IMR-90 (cell line): ENCODE measurements at regions not wholly inside any gene's neighbourhood (a gene's known extent, or its start where the extent isn't known, plus 50 kb on each side); places are given as distances from the start of the nearest gene placed in this dataset.

ENCODE experiments used
- ATAC-seq: fragments of 200-7000 bp; cut with Tn5 transposase; 2 replicates; pipeline ENCODE4 v1.9.1; 2020; ENCODE audit warnings: low read depth, mild to moderate bottlenecking, moderate library complexity
- BruUV-seq: library from RNA; stranded (reverse); fragments of 400-500 nt; replicated peaks from 2 replicates; lab custom pipeline; 2021; lab: Mats Ljungman, UMichigan
- CTCF ChIA-PET: fragments of 300-600 bp; formaldehyde crosslinking; extraction: SDS; loops from one replicate; lab custom pipeline; 2021; ENCODE audit warnings: antibody characterized with exemption; lab: Yijun Ruan, JAX
- POLR2A ChIA-PET: fragments of 300-600 bp; sonication (Branson Sonifier 250); formaldehyde crosslinking; loops from one replicate; lab custom pipeline; 2022; ENCODE audit warnings: antibody characterized with exemption; ENCODE audit not compliant: unreplicated experiment; lab: Charles Lee
- DNase-seq: peaks from one replicate; pipeline ENCODE4 v3.0.0; 2013
- H2AFZ ChIP-seq: replicated peaks from 2 replicates; pipeline ENCODE3; 2013; ENCODE audit warnings: low read length, mild to moderate bottlenecking; ENCODE audit not compliant: poor library complexity
- H2AK5ac ChIP-seq: 2 replicates; pipeline ENCODE4 v1.6.1; 2013; ENCODE audit warnings: low read depth, low read length, inconsistent platforms
- H2AK9ac ChIP-seq: replicated peaks from 2 replicates; pipeline ENCODE3; 2013; ENCODE audit warnings: mild to moderate bottlenecking, low read depth, low read length, moderate library complexity; ENCODE audit not compliant: poor library complexity
- H2BK120ac ChIP-seq: 2 replicates; pipeline ENCODE4 v1.6.1; 2013; ENCODE audit warnings: low read depth, low read length, inconsistent platforms
- H2BK15ac ChIP-seq: 3 replicates; pipeline ENCODE4 v1.6.1; 2013; ENCODE audit warnings: low read depth, low read length, inconsistent platforms
- H2BK20ac ChIP-seq: 2 replicates; pipeline ENCODE4 v1.6.1; 2013; ENCODE audit warnings: low read depth, mild to moderate bottlenecking, inconsistent platforms, low read length, moderate library complexity
- H2BK5ac ChIP-seq: 2 replicates; pipeline ENCODE4 v1.6.1; 2013; ENCODE audit warnings: mild to moderate bottlenecking, low read depth, low read length, inconsistent platforms; ENCODE audit not compliant: poor library complexity, severe bottlenecking
- H3K14ac ChIP-seq: replicated peaks from 2 replicates; pipeline ENCODE4 v1.6.1; 2013; ENCODE audit warnings: low read depth, low read length, inconsistent platforms
- H3K18ac ChIP-seq: 2 replicates; pipeline ENCODE4 v1.6.1; 2013; ENCODE audit warnings: low read depth, low read length, control low read depth
- H3K23ac ChIP-seq: 2 replicates; pipeline ENCODE4 v1.6.1; 2013; ENCODE audit warnings: low read depth, low read length, inconsistent platforms
- H3K27ac ChIP-seq: 2 replicates; pipeline ENCODE4 v1.5.1; 2013; ENCODE audit warnings: mild to moderate bottlenecking, control low read depth, low read length; ENCODE audit not compliant: insufficient read depth
- H3K27me3 ChIP-seq: 2 replicates; pipeline ENCODE4 v1.6.1; 2013; ENCODE audit warnings: low read length; ENCODE audit not compliant: control insufficient read depth, insufficient read depth
- H3K36me3 ChIP-seq: 2 replicates; pipeline ENCODE4 v1.6.1; 2013; ENCODE audit warnings: low read length, mixed read lengths; ENCODE audit not compliant: control insufficient read depth, insufficient read depth
- H3K4ac ChIP-seq: 2 replicates; pipeline ENCODE4 v1.6.1; 2013; ENCODE audit warnings: low read depth, low read length, inconsistent platforms
- H3K4me1 ChIP-seq: 2 replicates; pipeline ENCODE4 v1.6.1; 2013; ENCODE audit warnings: low read length, mixed read lengths; ENCODE audit not compliant: control insufficient read depth, insufficient read depth
- H3K4me2 ChIP-seq: 2 replicates; pipeline ENCODE4 v1.6.1; 2013; ENCODE audit warnings: low read depth, mild to moderate bottlenecking, control low read depth, low read length, moderate library complexity
- H3K4me3 ChIP-seq: 2 replicates; pipeline ENCODE4 v1.5.1; 2013; ENCODE audit warnings: low read depth, mild to moderate bottlenecking, control low read depth, low read length, moderate library complexity; ENCODE audit not compliant: insufficient read depth
- H3K56ac ChIP-seq: 2 replicates; pipeline ENCODE4 v1.6.1; 2013; ENCODE audit warnings: low read length, inconsistent platforms; ENCODE audit not compliant: insufficient read depth; ENCODE audit errors: extremely low read depth
- H3K79me1 ChIP-seq, 2 experiments: 2 replicates each; pipeline ENCODE4 v1.6.1; 2013; ENCODE audit warnings: low read length in 2 of 2, inconsistent platforms in 1 of 2, low read depth in 1 of 2
- H3K9ac ChIP-seq: 2 replicates; pipeline ENCODE4 v1.6.1; 2013; ENCODE audit warnings: low read depth, low read length, control low read depth
- H3K9me1 ChIP-seq: 2 replicates; pipeline ENCODE4 v1.6.1; 2013; ENCODE audit warnings: low read length, inconsistent platforms; ENCODE audit not compliant: insufficient read depth
- H3K9me3 ChIP-seq: 2 replicates; pipeline ENCODE4 v1.6.1; 2013; ENCODE audit warnings: low read length; ENCODE audit not compliant: control insufficient read depth, insufficient read depth
- H4K20me1 ChIP-seq: 2 replicates; pipeline ENCODE4 v1.6.1; 2013; ENCODE audit warnings: low read length, inconsistent platforms; ENCODE audit not compliant: insufficient read depth
- H4K5ac ChIP-seq: 2 replicates; pipeline ENCODE4 v1.6.1; 2013; ENCODE audit warnings: mild to moderate bottlenecking, low read depth, low read length, control low read depth
- H4K8ac ChIP-seq, 2 experiments: 2 replicates each; pipeline ENCODE4 v1.6.1; 2013; ENCODE audit warnings: low read depth in 2 of 2, low read length in 2 of 2, control low read depth in 1 of 2, inconsistent platforms in 1 of 2
- H4K91ac ChIP-seq: 2 replicates; pipeline ENCODE4 v1.6.1; 2013; ENCODE audit warnings: low read depth, low read length, inconsistent platforms; ENCODE audit not compliant: insufficient read depth
- BHLHE40 ChIP-seq: fragments of 150-350 bp; IDR thresholded peaks from 2 replicates; pipeline ENCODE4 v1.6.1; 2016; ENCODE audit warnings: mild to moderate bottlenecking, low read depth, low read length
- CEBPB ChIP-seq: IDR thresholded peaks from 2 replicates; pipeline ENCODE4 v1.6.1; 2012; ENCODE audit warnings: low read depth, low read length, improper control_type of control experiment
- CHD1 ChIP-seq: IDR thresholded peaks from 2 replicates; pipeline ENCODE4 v1.6.1; 2012; ENCODE audit warnings: low read depth, low read length, improper control_type of control experiment
- FOS ChIP-seq: fragments of 150-350 bp; IDR thresholded peaks from 2 replicates; pipeline ENCODE4 v1.6.1; 2016; ENCODE audit warnings: low read depth, low read length
- MAFK ChIP-seq: IDR thresholded peaks from 2 replicates; pipeline ENCODE4 v1.6.1; 2012; ENCODE audit warnings: low read depth, low read length, improper control_type of control experiment
- MAZ ChIP-seq: IDR thresholded peaks from 2 replicates; pipeline ENCODE4 v1.6.1; 2012; ENCODE audit warnings: low read depth, mild to moderate bottlenecking, low read length, improper control_type of control experiment, moderate library complexity, borderline replicate concordance
- MXI1 ChIP-seq: IDR thresholded peaks from 2 replicates; pipeline ENCODE4 v1.6.1; 2012; ENCODE audit warnings: low read depth, mild to moderate bottlenecking, low read length, moderate library complexity, borderline replicate concordance
- NFE2L2 ChIP-seq: fragments of 150-350 bp; IDR thresholded peaks from 2 replicates; pipeline ENCODE4 v1.6.1; 2016; ENCODE audit warnings: low read depth, mild to moderate bottlenecking, low read length
- POLR2A ChIP-seq: IDR thresholded peaks from 2 replicates; pipeline ENCODE4 v1.6.1; 2012; ENCODE audit warnings: mild to moderate bottlenecking, low read depth, low read length
- RAD21 ChIP-seq: IDR thresholded peaks from 2 replicates; pipeline ENCODE4 v1.6.1; 2012; ENCODE audit warnings: low read length, improper control_type of control experiment
- RCOR1 ChIP-seq: IDR thresholded peaks from 2 replicates; pipeline ENCODE4 v1.6.1; 2012; ENCODE audit warnings: mild to moderate bottlenecking, low read length, improper control_type of control experiment; ENCODE audit not compliant: insufficient replicate concordance
- RFX5 ChIP-seq: IDR thresholded peaks from 2 replicates; pipeline ENCODE4 v1.8.0; 2012; ENCODE audit warnings: low read depth, mild to moderate bottlenecking, low read length, moderate library complexity
- SMC3 ChIP-seq: fragments of 150-350 bp; IDR thresholded peaks from 2 replicates; pipeline ENCODE4 v1.6.1; 2016; ENCODE audit warnings: low read depth, mild to moderate bottlenecking, antibody characterized with exemption, low read length, moderate library complexity
- WGBS, 2 experiments: methylation state at CpG; one replicate each; pipeline versions ENCODE4 v1.1.5 to v1.1.7; 2013; ENCODE audit warnings: missing lambda C conversion rate in 2 of 2; ENCODE audit not compliant: insufficient read length in 1 of 2; ENCODE audit errors: extremely low coverage in 2 of 2; 5-methylcytosine and 5-hydroxymethylcytosine counted together
- dilution Hi-C: fragments of 300-500 bp; cut with HindIII; formaldehyde crosslinking; loops from one replicate; pipeline ENCODE4 v1.14.3; 2018; ENCODE audit warnings: low sequenced_read_pairs; ENCODE audit not compliant: unreplicated experiment
- in situ Hi-C: fragments of 300-500 bp; cut with MboI; formaldehyde crosslinking; loops from 3 replicates; pipeline ENCODE4 v1.14.3; 2019; ENCODE audit warnings: low sequenced_read_pairs, inconsistent platforms, mixed read lengths
- intact Hi-C: fragments of 100-400 bp; cut with micrococcal nuclease; formaldehyde crosslinking; loops from 2 replicates; pipeline ENCODE4 v1.10.0; 2022
- TF ChIP-seq, protein P1 (sequence below): conservative IDR thresholded peaks from 2 replicates; pipeline ENCODE4 v1.5.1; 2012; ENCODE audit warnings: mild to moderate bottlenecking, low read depth, low read length, improper control_type of control experiment
- TF ChIP-seq, protein P2 (sequence below): fragments of 150-350 bp; IDR thresholded peaks from 2 replicates; pipeline ENCODE4 v1.6.1; 2016; ENCODE audit warnings: low read depth, mild to moderate bottlenecking, low read length, moderate library complexity, borderline replicate concordance
- TF ChIP-seq, protein P3 (sequence below): fragments of 150-350 bp; IDR thresholded peaks from 2 replicates; pipeline ENCODE4 v1.6.1; 2017; ENCODE audit warnings: mild to moderate bottlenecking, antibody characterized with exemption, low read length, low read depth

DNA sequence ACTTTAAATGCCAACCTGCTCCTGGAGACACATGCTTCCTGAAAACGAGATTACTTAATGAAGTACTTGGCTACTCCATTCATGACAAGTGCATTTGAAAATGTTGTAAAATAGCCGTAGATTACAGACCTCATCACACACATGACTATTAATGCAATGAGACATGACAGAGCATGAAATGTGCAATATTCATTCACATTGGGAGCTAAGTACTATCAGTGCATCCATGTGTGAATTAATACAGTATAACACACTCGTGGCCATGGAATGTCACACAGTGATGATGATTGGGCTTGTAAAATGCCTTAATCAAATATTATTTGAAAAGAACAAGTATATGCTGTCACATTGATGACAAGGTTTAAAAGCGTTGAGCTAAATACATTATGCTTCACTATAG, 407.0 kb downstream of the AMY1C start:
- H3K9ac ChIP-seq, result no peak overlapping the region
- dilution Hi-C loops, result no loop called here
- ChIA-PET POLR2A (no interaction called here), CTCF (no interaction called here)
- H3K14ac ChIP-seq, result no peak overlapping the region
- H2AK9ac ChIP-seq, result no peak overlapping the region
- H3K27me3 ChIP-seq, result no peaks in the 10 kb centered on the region
- no peak overlapping the region for H3K18ac ChIP-seq
- H4K91ac ChIP-seq, result no peak overlapping the region
- H3K27ac ChIP-seq, result no peak overlapping the region
- H4K5ac ChIP-seq, result no peak overlapping the region
- no peaks in the 10 kb centered on the region for H4K20me1 ChIP-seq
- no TSS peak for BruUV-seq
- no peak overlapping the region for H3K4ac ChIP-seq
- no peak overlapping the region for H3K23ac ChIP-seq
- H2AK5ac ChIP-seq, result no peak overlapping the region
- H3K9me1 ChIP-seq, result no peaks in the 10 kb centered on the region
- no peak overlapping the region for H3K4me2 ChIP-seq
- no peaks in the 10 kb centered on the region for H3K36me3 ChIP-seq
- no peak overlapping the region for H2AFZ ChIP-seq
- WGBS, 2 experiments, result no CpG with 5 or more reads among the region's 4 CpGs
- H3K79me1 ChIP-seq, result no peaks in the 10 kb centered on the region
- in situ Hi-C loops, result no loop called here
- no peak overlapping the region for H3K56ac ChIP-seq
- ATAC-seq, result no peak
- peaks cover 7% of the 10 kb centered on the region for H3K9me3 ChIP-seq
- no peak for DNase-seq
- H2BK20ac ChIP-seq, result no peak overlapping the region
- no peaks in the 10 kb centered on the region for H3K4me1 ChIP-seq
- intact Hi-C loops, result no loop called here
- H4K8ac ChIP-seq, result no peak overlapping the region
- TF ChIP-seq MAZ (no peak), SMC3 (no peak), NFE2L2 (no peak), POLR2A (no peak), MAFK (no peak), MXI1 (no peak), FOS (no peak), RAD21 (no peak), CHD1 (no peak), CEBPB (no peak), RFX5 (no peak), BHLHE40 (no peak), RCOR1 (no peak)
- TF ChIP-seq, protein P1, sequence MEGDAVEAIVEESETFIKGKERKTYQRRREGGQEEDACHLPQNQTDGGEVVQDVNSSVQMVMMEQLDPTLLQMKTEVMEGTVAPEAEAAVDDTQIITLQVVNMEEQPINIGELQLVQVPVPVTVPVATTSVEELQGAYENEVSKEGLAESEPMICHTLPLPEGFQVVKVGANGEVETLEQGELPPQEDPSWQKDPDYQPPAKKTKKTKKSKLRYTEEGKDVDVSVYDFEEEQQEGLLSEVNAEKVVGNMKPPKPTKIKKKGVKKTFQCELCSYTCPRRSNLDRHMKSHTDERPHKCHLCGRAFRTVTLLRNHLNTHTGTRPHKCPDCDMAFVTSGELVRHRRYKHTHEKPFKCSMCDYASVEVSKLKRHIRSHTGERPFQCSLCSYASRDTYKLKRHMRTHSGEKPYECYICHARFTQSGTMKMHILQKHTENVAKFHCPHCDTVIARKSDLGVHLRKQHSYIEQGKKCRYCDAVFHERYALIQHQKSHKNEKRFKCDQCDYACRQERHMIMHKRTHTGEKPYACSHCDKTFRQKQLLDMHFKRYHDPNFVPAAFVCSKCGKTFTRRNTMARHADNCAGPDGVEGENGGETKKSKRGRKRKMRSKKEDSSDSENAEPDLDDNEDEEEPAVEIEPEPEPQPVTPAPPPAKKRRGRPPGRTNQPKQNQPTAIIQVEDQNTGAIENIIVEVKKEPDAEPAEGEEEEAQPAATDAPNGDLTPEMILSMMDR, result no peak
- TF ChIP-seq, protein P2, sequence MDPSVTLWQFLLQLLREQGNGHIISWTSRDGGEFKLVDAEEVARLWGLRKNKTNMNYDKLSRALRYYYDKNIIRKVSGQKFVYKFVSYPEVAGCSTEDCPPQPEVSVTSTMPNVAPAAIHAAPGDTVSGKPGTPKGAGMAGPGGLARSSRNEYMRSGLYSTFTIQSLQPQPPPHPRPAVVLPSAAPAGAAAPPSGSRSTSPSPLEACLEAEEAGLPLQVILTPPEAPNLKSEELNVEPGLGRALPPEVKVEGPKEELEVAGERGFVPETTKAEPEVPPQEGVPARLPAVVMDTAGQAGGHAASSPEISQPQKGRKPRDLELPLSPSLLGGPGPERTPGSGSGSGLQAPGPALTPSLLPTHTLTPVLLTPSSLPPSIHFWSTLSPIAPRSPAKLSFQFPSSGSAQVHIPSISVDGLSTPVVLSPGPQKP, result no peak
- TF ChIP-seq, protein P3, sequence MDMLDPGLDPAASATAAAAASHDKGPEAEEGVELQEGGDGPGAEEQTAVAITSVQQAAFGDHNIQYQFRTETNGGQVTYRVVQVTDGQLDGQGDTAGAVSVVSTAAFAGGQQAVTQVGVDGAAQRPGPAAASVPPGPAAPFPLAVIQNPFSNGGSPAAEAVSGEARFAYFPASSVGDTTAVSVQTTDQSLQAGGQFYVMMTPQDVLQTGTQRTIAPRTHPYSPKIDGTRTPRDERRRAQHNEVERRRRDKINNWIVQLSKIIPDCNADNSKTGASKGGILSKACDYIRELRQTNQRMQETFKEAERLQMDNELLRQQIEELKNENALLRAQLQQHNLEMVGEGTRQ, result no peak
- H2BK5ac ChIP-seq, result no peak overlapping the region
- no peak overlapping the region for H2BK15ac ChIP-seq
- H3K4me3 ChIP-seq, result no peak overlapping the region
- H2BK120ac ChIP-seq, result no peak overlapping the region
